Immature natural killer cell (primary cell): ENCODE measurements at regions not wholly inside any gene's neighbourhood (a gene's known extent, or its start where the extent isn't known, plus 50 kb on each side); places are given as distances from the start of the nearest gene placed in this dataset.
"Not testable (repeated sequence)": the region's sequence is repeated elsewhere in the genome, so short reads cannot be mapped to it uniquely, and the experiment has no call there.

Source experiments
- DNase-seq, 3 donors: peaks; one replicate each; pipeline ENCODE4 v3.0.0; 2022; ENCODE audit warnings: mixed read lengths in 1 of 3
- H3K27ac Mint-ChIP-seq, 6 donors: one replicate each; pipeline ENCODE4 v1.8.0; 2020; ENCODE audit warnings: mixed read lengths in 6 of 6, mild to moderate bottlenecking in 5 of 6, inconsistent platforms in 4 of 6, moderate library complexity in 3 of 6
- H3K27me3 Mint-ChIP-seq, 3 donors: one replicate each; pipeline ENCODE4 v1.8.0; 2020 to 2021; ENCODE audit warnings: low read depth in 3 of 3, mild to moderate bottlenecking in 3 of 3, mixed read lengths in 3 of 3, moderate library complexity in 3 of 3, inconsistent platforms in 1 of 3
- H3K36me3 Mint-ChIP-seq, 3 donors: one replicate each; pipeline ENCODE4 v1.8.0; 2020; ENCODE audit warnings: mixed read lengths in 3 of 3, inconsistent platforms in 2 of 3, mild to moderate bottlenecking in 2 of 3
- H3K4me1 Mint-ChIP-seq, 2 donors: one replicate each; pipeline ENCODE4 v1.8.0; 2020; ENCODE audit warnings: inconsistent platforms in 2 of 2, mild to moderate bottlenecking in 2 of 2, mixed read lengths in 2 of 2, moderate library complexity in 1 of 2
- H3K4me3 Mint-ChIP-seq, 5 donors: one replicate each; pipeline ENCODE4 v1.8.0; 2020; ENCODE audit warnings: mild to moderate bottlenecking in 5 of 5, mixed read lengths in 5 of 5, inconsistent platforms in 3 of 5, moderate library complexity in 3 of 5
- H3K9me3 Mint-ChIP-seq, 6 donors: one replicate each; pipeline ENCODE4 v1.8.0; 2020; ENCODE audit warnings: mild to moderate bottlenecking in 6 of 6, mixed read lengths in 6 of 6, inconsistent platforms in 4 of 6, moderate library complexity in 3 of 6

DNA sequence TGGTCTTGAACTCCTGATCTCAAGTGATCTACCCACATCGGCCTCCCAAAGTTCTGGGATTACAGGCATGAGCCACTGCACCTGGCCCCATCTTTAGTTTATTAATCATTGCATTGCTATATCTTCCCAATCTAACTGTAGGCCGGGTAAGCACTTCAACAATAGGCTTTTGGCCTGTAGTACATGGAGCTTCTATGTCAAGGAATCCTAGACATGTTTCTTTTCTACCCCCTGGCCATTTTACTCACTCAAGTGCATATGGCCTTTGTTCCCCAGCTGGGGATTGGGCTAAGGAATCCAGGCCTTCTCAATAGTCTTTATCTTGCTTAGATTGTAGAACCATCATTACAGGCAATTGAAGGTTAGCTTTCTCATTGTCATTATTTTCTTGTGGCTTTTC, 122.3 kb upstream of the MBNL1 start:
- no peak for DNase-seq
- no peak overlapping the region for H3K27ac Mint-ChIP-seq
- no peaks in the 10 kb centered on the region for H3K9me3 Mint-ChIP-seq
- H3K27me3 Mint-ChIP-seq, result peaks cover 0 to 6% (median 0%) of the 10 kb centered on the region in 3 donors
- H3K4me3 Mint-ChIP-seq, result no peak overlapping the region
- H3K4me1 Mint-ChIP-seq, result peaks cover 0 to 7% of the 10 kb centered on the region in 2 donors
- no peaks in the 10 kb centered on the region for H3K36me3 Mint-ChIP-seq

- Mint-ChIP-seq H3K9me3 (no peaks in the 10 kb centered on the region), H3K4me3 (no peak overlapping the region), H3K27ac (no peak overlapping the region), H3K27me3 (peaks cover 0 to 6% (median 0%) of the 10 kb centered on the region in 3 donors), H3K36me3 (no peaks in the 10 kb centered on the region), H3K4me1 (peaks cover 0 to 7% of the 10 kb centered on the region in 2 donors)
- DNase-seq, result no peak
These were observed 121.0 kb upstream of the MBNL1 start for GRCh38 chr3:152147748-152148147.

- Mint-ChIP-seq H3K9me3 (no peaks in the 10 kb centered on the region), H3K27me3 (peaks cover 0 to 6% (median 0%) of the 10 kb centered on the region in 3 donors), H3K4me1 (peaks cover 0 to 7% of the 10 kb centered on the region in 2 donors), H3K4me3 (no peak overlapping the region), H3K27ac (no peak overlapping the region), H3K36me3 (no peaks in the 10 kb centered on the region)
- DNase-seq, result no peak
These were observed 120.2 kb upstream of the MBNL1 start for GRCh38 chr3:152148579-152148978.

- H3K9me3 Mint-ChIP-seq, result no peaks in the 10 kb centered on the region
- no peaks in the 10 kb centered on the region for H3K36me3 Mint-ChIP-seq
- no peak for DNase-seq
- H3K4me3 Mint-ChIP-seq, result no peak overlapping the region
- peaks cover 0 to 6% (median 0%) of the 10 kb centered on the region in 3 donors for H3K27me3 Mint-ChIP-seq
- H3K4me1 Mint-ChIP-seq, result peaks cover 0 to 7% of the 10 kb centered on the region in 2 donors
- H3K27ac Mint-ChIP-seq, result no peak overlapping the region
These were observed 118.9 kb upstream of the MBNL1 start for GRCh38 chr3:152149832-152150231.

GRCh38 chr3:152151216-152151876, 117.4 kb upstream of the MBNL1 start:
- Mint-ChIP-seq H3K4me3 (no peak overlapping the region), H3K4me1 (peaks cover 0 to 7% of the 10 kb centered on the region in 2 donors), H3K27me3 (peaks cover 0 to 6% (median 2%) of the 10 kb centered on the region in 3 donors), H3K27ac (no peak overlapping the region), H3K36me3 (no peaks in the 10 kb centered on the region), H3K9me3 (no peaks in the 10 kb centered on the region)
- DNase-seq, result no peak

DNA sequence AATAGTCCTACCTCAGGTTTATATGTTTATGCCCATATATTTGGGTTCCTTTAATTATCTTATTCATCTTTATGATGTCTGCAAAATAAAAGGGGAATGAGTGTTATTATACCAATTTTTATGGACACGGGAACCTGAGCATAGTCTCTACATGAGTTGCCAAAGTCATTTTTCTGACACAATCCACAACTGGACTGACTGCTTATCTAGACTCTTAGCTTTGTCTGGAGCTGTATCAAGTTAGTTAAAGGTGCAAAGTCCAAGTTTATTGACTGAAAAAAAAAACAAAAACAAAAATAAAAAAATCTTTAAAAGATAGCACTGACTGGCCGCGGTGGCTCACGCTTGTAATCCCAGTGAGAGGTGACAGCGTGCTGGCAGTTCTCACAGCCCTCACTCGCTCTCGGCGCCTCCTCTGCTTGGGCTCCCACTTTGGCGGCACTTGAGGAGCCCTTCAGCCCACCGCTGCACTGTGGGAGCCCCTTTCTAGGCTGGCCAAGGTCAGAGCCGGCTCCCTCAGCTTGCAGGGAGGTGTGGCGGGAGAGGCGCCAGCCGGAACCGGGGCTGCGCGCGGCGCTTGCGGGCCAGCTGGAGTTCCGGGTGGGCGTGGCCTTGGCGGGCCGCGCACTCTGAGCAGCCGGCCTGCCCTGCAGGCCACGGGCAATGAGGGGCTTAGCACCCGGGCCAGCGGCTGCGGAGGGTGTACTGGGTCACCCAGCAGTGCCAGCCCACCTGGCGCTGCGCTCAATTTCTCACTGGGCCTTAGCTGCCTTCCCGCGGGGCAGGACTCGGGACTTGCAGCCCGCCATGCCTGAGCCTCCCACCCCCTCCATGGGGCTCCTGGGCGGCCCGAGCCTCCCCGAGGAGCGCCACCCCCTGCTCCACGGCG, 116.6 kb upstream of the MBNL1 start:
- not testable (repeated sequence) for H3K4me1 Mint-ChIP-seq, H3K4me3 Mint-ChIP-seq, H3K27ac Mint-ChIP-seq, H3K36me3 Mint-ChIP-seq, H3K27me3 Mint-ChIP-seq, H3K9me3 Mint-ChIP-seq, DNase-seq

DNA sequence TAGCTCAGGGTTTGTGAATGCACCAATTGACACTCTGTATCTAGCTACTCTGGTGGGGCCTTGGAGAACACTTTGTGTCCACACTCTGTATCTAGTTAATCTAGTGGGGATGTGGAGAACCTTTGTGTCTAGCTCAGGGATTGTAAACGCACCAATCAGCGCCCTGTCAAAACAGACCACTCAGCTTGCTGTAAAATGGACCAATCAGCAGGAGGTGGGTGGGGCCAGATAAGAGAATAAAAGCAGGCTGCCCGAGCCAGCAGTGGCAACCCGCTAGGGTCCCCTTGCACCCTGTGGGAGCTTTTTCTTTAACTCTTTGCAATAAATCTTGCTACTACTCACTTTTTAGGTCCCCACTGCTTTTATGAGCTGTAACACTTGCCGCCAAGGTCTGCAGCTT, 115.6 kb upstream of the MBNL1 start:
- DNase-seq, H3K9me3 Mint-ChIP-seq, H3K27ac Mint-ChIP-seq, H3K27me3 Mint-ChIP-seq, H3K4me3 Mint-ChIP-seq, H3K36me3 Mint-ChIP-seq, H3K4me1 Mint-ChIP-seq: not testable (repeated sequence)

- peaks cover 1 to 4% (median 2%) of the 10 kb centered on the region in 3 donors for H3K27me3 Mint-ChIP-seq
- no peaks in the 10 kb centered on the region for H3K36me3 Mint-ChIP-seq
- no peak overlapping the region for H3K4me3 Mint-ChIP-seq
- H3K4me1 Mint-ChIP-seq, result no peaks in the 10 kb centered on the region
- no peaks in the 10 kb centered on the region for H3K9me3 Mint-ChIP-seq
- DNase-seq, result no peak
- H3K27ac Mint-ChIP-seq, result no peak overlapping the region
These were observed 113.3 kb upstream of the MBNL1 start for GRCh38 chr3:152155246-152156020.

- Mint-ChIP-seq H3K4me1 (no peaks in the 10 kb centered on the region), H3K27me3 (peaks cover 1 to 2% (median 2%) of the 10 kb centered on the region in 3 donors)
These were observed 111.8 kb upstream of the MBNL1 start for GRCh38 chr3:152156880-152157279.

GRCh38 chr3:152157337-152157736, 111.4 kb upstream of the MBNL1 start:
- Mint-ChIP-seq H3K9me3 (no peaks in the 10 kb centered on the region), H3K4me3 (no peak overlapping the region), H3K27ac (no peak overlapping the region), H3K36me3 (no peaks in the 10 kb centered on the region), H3K4me1 (no peaks in the 10 kb centered on the region), H3K27me3 (peaks cover 1 to 2% (median 2%) of the 10 kb centered on the region in 3 donors)
- DNase-seq, result no peak

More at GRCh38 chr3:152156880-152157279, 111.8 kb upstream of the MBNL1 start:
- no peak overlapping the region for H3K27ac Mint-ChIP-seq
- H3K36me3 Mint-ChIP-seq, result no peaks in the 10 kb centered on the region
- DNase-seq, result no peak
- no peak overlapping the region for H3K4me3 Mint-ChIP-seq
- H3K9me3 Mint-ChIP-seq, result no peaks in the 10 kb centered on the region

GRCh38 chr3:152159328-152159727, 109.4 kb upstream of the MBNL1 start:
- DNase-seq, result no peak
- Mint-ChIP-seq H3K4me1 (no peaks in the 10 kb centered on the region), H3K4me3 (no peak overlapping the region), H3K9me3 (peaks cover 0 to 6% (median 0%) of the 10 kb centered on the region in 6 donors), H3K27me3 (peaks cover 1 to 2% (median 2%) of the 10 kb centered on the region in 3 donors), H3K36me3 (peaks cover under 1 to 2% (median 2%) of the 10 kb centered on the region in 3 donors), H3K27ac (no peak overlapping the region)

DNA sequence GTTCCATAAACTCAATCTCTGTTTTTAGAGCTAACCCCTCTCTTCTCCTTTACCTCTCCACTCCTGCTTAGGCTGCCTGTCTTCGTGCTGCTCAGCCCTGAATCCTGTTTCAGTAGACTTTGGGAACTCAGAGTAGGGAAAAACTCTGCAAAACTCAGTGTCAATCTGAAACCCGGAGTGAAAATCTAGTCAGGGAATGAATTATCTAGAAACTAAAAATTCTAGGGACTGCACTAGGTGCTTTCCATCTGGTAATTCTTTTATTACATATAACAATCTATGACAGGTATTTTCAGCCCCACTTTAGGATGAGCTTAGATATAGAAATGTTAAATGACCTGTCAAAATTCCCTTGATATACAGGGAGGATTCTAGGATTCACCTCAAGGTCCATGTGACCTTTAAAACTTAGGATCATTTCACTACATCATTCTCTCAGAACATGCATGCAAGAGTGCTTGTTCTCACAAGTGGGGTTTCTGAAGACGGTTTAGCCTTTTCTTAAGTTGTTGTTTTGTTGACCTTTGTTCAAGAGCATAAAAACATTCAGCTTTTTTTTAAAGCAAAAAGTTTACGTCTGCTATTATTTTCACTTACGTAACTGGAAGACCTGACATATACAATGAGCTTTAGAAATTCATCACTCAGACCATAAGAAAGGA, 108.2 kb upstream of the MBNL1 start:
- H3K27ac Mint-ChIP-seq, result no peak overlapping the region
- H3K9me3 Mint-ChIP-seq, result peaks cover 0 to 12% (median 1%) of the 10 kb centered on the region in 6 donors
- no peak for DNase-seq
- H3K27me3 Mint-ChIP-seq, result peaks cover under 1 to 2% (median 1%) of the 10 kb centered on the region in 3 donors
- H3K4me1 Mint-ChIP-seq, result no peaks in the 10 kb centered on the region
- H3K4me3 Mint-ChIP-seq, result no peak overlapping the region
- H3K36me3 Mint-ChIP-seq, result peaks cover 4 to 8% (median 4%) of the 10 kb centered on the region in 3 donors

- Mint-ChIP-seq H3K4me3 (no peak overlapping the region), H3K36me3 (no peaks in the 10 kb centered on the region), H3K4me1 (no peaks in the 10 kb centered on the region), H3K9me3 (peaks cover 0 to 4% (median 0%) of the 10 kb centered on the region in 6 donors), H3K27ac (no peak overlapping the region), H3K27me3 (peaks cover 0 to 3% (median 0%) of the 10 kb centered on the region in 3 donors)
- DNase-seq, result no peak
These were observed 96.3 kb upstream of the MBNL1 start for GRCh38 chr3:152172460-152172859.
